Stimulated activated CD4-positive, alpha-beta T cell treated with anti-CD3 and anti-CD28 coated beads, Interleukin-12 subunit alpha, Interleukin-12 subunit beta, amount 100 ng/mL, for 48 hours (primary cell): ENCODE measurements at regions not wholly inside any gene's neighbourhood (a gene's known extent, or its start where the extent isn't known, plus 50 kb on each side); places are given as distances from the start of the nearest gene placed in this dataset.

Experiments
- DNase-seq, 3 donors: peaks; one replicate each; pipeline ENCODE4 v3.0.0-alpha.2; 2020; ENCODE audit warnings: low read depth in 2 of 3, low spot score in 1 of 3

- DNase-seq, result no peak
These were observed 291.3 kb downstream of the TLE3 start for GRCh38 chr15:69806287-69806915.

GRCh38 chr15:69807721-69808120 is 290.0 kb downstream of the TLE3 start:
- DNase-seq, result no peak

GRCh38 chr15:69808756-69809155 is 289.0 kb downstream of the TLE3 start:
- no peak for DNase-seq

- DNase-seq, result no peak
These were observed 288.3 kb downstream of the TLE3 start for GRCh38 chr15:69809421-69809820.

GRCh38 chr15:69810431-69811354 is 287.0 kb downstream of the TLE3 start:
- no peak for DNase-seq

GRCh38 chr15:69812861-69813261 is 284.9 kb downstream of the TLE3 start:
- no peak for DNase-seq

GRCh38 chr15:69813881-69814280 is 283.8 kb downstream of the TLE3 start:
- no peak for DNase-seq

GRCh38 chr15:69814932-69815331 is 282.8 kb downstream of the TLE3 start:
- no peak for DNase-seq

GRCh38 chr15:69815793-69816192 is 281.9 kb downstream of the TLE3 start:
- DNase-seq, result no peak

- no peak for DNase-seq
These were observed 281.2 kb downstream of the TLE3 start for GRCh38 chr15:69816522-69816921.

GRCh38 chr15:69818529-69818928 is 279.2 kb downstream of the TLE3 start:
- DNase-seq, result no peak

- no peak for DNase-seq
These were observed 278.3 kb downstream of the TLE3 start for GRCh38 chr15:69819371-69819770.

GRCh38 chr15:69820819-69821218 is 276.9 kb downstream of the TLE3 start:
- no peak for DNase-seq

GRCh38 chr15:69823223-69823907 is 274.4 kb downstream of the TLE3 start:
- DNase-seq, result no peak

- no peak for DNase-seq
These were observed 273.4 kb downstream of the TLE3 start for GRCh38 chr15:69824075-69824876.

GRCh38 chr15:69824877-69825406 is 272.8 kb downstream of the TLE3 start:
- no peak for DNase-seq

- DNase-seq, result no peak
These were observed 271.5 kb downstream of the TLE3 start for GRCh38 chr15:69825941-69826818.

GRCh38 chr15:69826819-69827175 is 270.9 kb downstream of the TLE3 start:
- DNase-seq, result no peak

- DNase-seq, result no peak
These were observed 270.0 kb downstream of the TLE3 start for GRCh38 chr15:69827751-69828150.
